ENCODE measurements at regions not wholly inside any gene's neighbourhood (a gene's known extent, or its start where the extent isn't known, plus 50 kb on each side); places are given as distances from the start of the nearest gene placed in this dataset.

DNA sequence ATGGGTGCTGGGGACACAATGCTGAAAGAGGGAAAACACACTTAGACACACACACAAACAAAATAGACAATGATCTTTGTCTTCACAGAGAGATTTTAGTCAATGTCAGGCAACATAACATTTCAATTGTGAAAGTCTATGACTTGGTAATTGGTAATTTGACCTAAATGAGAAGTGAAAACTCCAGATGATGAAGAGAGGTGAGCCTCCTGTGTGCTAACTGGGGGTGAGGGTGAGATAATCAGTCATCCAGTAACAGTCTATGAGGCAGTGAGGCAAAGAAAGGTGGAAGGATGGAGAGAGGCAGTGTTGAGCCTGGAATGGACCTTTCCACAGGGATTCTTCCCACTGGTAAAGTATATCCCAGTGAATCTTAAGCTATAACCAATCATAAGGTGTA lies 744.2 kb downstream of the MAFB start:
- no peak overlapping the region for H3K4me3 ChIP-seq (ENCODE audit: low read length in 2 of 2)
- H3K27me3 ChIP-seq (ENCODE audit: control insufficient read depth in 1 of 2, insufficient read depth in 2 of 2, low read length in 2 of 2) = no peaks in the 10 kb centered on the region
- H3K9me3 ChIP-seq (ENCODE audit: control insufficient read depth in 2 of 2, low read length in 2 of 2) = no peaks in the 10 kb centered on the region
- H3K36me3 ChIP-seq (ENCODE audit: control insufficient read depth in 2 of 2, insufficient read depth in 2 of 2, low read length in 2 of 2) = no peaks in the 10 kb centered on the region
- H3K4me1 ChIP-seq (ENCODE audit: control insufficient read depth, insufficient read depth, low read length) = peaks cover 6% of the 10 kb centered on the region
- no peak overlapping the region for H3K27ac ChIP-seq (ENCODE audit: low read length)
- H3K9ac ChIP-seq (ENCODE audit: low read length in 2 of 2) = no peak overlapping the region

DNA sequence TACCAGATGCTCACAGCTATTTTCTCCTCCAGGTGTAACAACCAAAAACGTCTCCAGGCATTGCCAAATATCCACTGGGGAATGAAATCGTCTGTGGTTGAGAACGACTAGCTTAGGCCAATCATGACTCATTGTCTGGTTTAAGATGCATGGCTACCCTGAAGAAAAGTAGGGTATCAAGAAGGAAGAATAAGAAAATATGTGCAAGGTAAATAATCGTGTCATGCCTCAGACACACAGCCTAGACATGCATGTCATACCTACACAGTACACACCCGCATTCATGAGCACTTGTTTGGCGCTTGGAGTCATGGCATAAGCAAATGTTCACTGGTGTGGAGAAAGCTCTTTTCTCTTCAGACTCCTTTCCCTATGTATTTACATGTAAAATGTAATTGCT lies 745.7 kb downstream of the MAFB start:
- Histone ChIP-seq H3K4me3 (ENCODE audit: low read length in 2 of 2) (no peak overlapping the region), H3K4me1 (ENCODE audit: control insufficient read depth, insufficient read depth, low read length) (peaks cover 6% of the 10 kb centered on the region), H3K27ac (ENCODE audit: low read length) (no peak overlapping the region), H3K9me3 (ENCODE audit: control insufficient read depth in 2 of 2, low read length in 2 of 2) (no peaks in the 10 kb centered on the region), H3K27me3 (ENCODE audit: control insufficient read depth in 1 of 2, insufficient read depth in 2 of 2, low read length in 2 of 2) (no peaks in the 10 kb centered on the region), H3K9ac (ENCODE audit: low read length in 2 of 2) (no peak overlapping the region), H3K36me3 (ENCODE audit: control insufficient read depth in 2 of 2, insufficient read depth in 2 of 2, low read length in 2 of 2) (no peaks in the 10 kb centered on the region)

GRCh38 chr20:39941245-39941644 lies 747.8 kb downstream of the MAFB start:
- H3K27me3 ChIP-seq (ENCODE audit: control insufficient read depth in 1 of 2, insufficient read depth in 2 of 2, low read length in 2 of 2) = no peaks in the 10 kb centered on the region
- H3K9me3 ChIP-seq (ENCODE audit: control insufficient read depth in 2 of 2, low read length in 2 of 2) = no peaks in the 10 kb centered on the region
- H3K4me3 ChIP-seq (ENCODE audit: low read length in 2 of 2) = no peak overlapping the region
- no peaks in the 10 kb centered on the region for H3K36me3 ChIP-seq (ENCODE audit: control insufficient read depth in 2 of 2, insufficient read depth in 2 of 2, low read length in 2 of 2)
- peaks cover 6% of the 10 kb centered on the region for H3K4me1 ChIP-seq (ENCODE audit: control insufficient read depth, insufficient read depth, low read length)
- no peak overlapping the region for H3K9ac ChIP-seq (ENCODE audit: low read length in 2 of 2)
- H3K27ac ChIP-seq (ENCODE audit: low read length) = no peak overlapping the region

DNA sequence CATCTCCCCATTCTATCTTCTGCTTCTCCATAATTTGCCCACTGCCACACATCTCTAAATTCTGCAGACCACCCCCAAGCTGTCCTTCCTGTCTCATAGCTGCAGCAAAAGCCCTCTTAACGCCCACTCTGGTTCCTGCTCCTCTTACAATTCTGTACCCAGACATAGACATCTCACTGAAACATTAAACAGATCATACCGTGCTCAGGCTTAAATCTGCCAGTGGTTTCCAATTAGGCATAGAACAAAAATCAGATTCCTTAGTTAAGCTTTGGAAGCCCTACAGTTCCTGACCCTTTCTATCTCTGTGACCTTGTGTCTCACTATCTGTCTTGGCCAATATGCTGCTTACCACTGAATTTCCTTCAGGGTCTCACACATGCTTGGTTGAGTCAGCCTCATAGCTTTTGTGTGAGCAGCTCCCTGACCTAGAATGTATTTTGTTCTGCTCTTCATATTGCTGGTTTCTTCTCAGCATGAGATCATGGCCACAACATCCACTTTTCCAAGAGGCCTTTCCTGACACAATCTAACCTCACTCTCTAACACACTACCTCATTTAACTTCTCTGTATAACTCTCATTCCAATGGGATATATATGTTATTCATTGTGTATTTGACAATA lies 749.7 kb downstream of the MAFB start:
- no peaks in the 10 kb centered on the region for H3K9me3 ChIP-seq (ENCODE audit: control insufficient read depth in 2 of 2, low read length in 2 of 2)
- H3K36me3 ChIP-seq (ENCODE audit: control insufficient read depth in 2 of 2, insufficient read depth in 2 of 2, low read length in 2 of 2) = no peaks in the 10 kb centered on the region
- peaks cover 6% of the 10 kb centered on the region for H3K4me1 ChIP-seq (ENCODE audit: control insufficient read depth, insufficient read depth, low read length)
- H3K27ac ChIP-seq (ENCODE audit: low read length) = no peak overlapping the region
- H3K9ac ChIP-seq (ENCODE audit: low read length in 2 of 2) = no peak overlapping the region
- no peak overlapping the region for H3K4me3 ChIP-seq (ENCODE audit: low read length in 2 of 2)
- H3K27me3 ChIP-seq (ENCODE audit: control insufficient read depth in 1 of 2, insufficient read depth in 2 of 2, low read length in 2 of 2) = no peaks in the 10 kb centered on the region

DNA sequence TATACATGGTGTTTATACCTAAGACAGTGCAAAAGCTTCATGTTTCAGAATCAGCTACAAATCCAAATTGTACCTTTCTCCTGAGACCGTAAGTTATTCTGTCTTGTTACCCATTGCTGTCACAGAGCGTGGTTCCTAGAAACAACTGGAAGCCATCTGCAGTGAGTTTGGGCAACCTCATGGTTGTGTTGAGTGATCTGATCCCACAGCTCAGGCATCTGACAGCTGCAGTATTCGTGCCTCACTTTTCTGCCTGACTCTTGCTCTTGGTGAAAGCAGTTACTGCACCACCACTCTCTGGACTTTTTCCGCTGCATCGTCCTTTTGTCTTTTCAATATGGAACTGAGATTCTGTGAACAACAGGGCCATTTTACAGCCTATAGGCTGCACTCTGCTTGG lies 752.6 kb downstream of the MAFB start:
- no peaks in the 10 kb centered on the region for H3K36me3 ChIP-seq (ENCODE audit: control insufficient read depth in 2 of 2, insufficient read depth in 2 of 2, low read length in 2 of 2)
- no peaks in the 10 kb centered on the region for H3K27me3 ChIP-seq (ENCODE audit: control insufficient read depth in 1 of 2, insufficient read depth in 2 of 2, low read length in 2 of 2)
- H3K9ac ChIP-seq (ENCODE audit: low read length in 2 of 2) = no peak overlapping the region
- H3K4me1 ChIP-seq (ENCODE audit: control insufficient read depth, insufficient read depth, low read length) = peaks cover 5% of the 10 kb centered on the region
- H3K27ac ChIP-seq (ENCODE audit: low read length) = no peak overlapping the region
- no peaks in the 10 kb centered on the region for H3K9me3 ChIP-seq (ENCODE audit: control insufficient read depth in 2 of 2, low read length in 2 of 2)
- H3K4me3 ChIP-seq (ENCODE audit: low read length in 2 of 2) = no peak overlapping the region

DNA sequence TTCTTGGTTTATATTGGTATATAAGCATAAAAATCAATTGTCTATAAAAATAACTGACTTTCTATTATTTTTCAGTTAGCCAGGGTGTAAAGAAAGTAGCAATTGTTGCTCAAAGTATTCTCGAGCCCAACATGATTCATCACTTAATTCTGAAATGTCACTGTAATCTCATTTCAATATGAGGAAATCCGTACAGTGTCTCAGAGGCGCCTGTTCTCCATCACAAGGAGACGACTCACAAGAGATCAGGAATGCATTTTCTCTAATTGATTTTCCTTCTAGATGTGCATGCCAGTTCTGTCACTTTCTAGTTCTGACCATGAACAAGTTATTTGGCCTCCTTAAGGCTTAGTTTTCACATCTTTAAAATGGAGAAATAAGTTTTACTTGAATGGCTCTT lies 753.1 kb downstream of the MAFB start:
- H3K36me3 ChIP-seq (ENCODE audit: control insufficient read depth in 2 of 2, insufficient read depth in 2 of 2, low read length in 2 of 2) = no peaks in the 10 kb centered on the region

DNA sequence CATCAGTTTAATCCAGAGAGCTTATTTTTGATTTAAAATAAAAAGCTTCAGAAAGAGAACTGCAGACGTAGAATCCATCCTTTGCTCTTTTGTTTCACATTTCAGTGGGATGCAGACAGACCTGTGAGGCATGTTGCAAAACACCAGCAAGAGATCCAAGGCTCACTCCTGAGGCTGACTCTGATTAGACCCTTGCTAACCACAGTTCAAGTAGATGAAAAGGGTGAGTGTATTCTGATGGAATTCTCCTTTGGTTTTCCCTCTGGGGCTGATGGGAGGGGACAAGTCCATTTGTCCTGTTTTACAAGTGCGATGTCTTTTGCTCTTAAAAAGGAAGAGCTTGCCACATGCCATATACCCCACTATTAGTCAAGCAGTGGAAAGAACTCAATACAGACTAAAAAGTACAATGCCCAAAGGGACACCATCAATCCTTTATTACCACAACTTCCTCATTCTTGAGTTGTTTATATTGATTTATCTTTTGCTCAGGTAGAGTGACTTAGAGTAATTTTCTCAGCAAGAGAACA lies 772.7 kb downstream of the MAFB start:
- Histone ChIP-seq H3K36me3 (ENCODE audit: control insufficient read depth in 2 of 2, insufficient read depth in 2 of 2, low read length in 2 of 2) (no peaks in the 10 kb centered on the region), H3K27ac (ENCODE audit: low read length) (no peak overlapping the region), H3K9ac (ENCODE audit: low read length in 2 of 2) (no peak overlapping the region), H3K4me1 (ENCODE audit: control insufficient read depth, insufficient read depth, low read length) (no peaks in the 10 kb centered on the region), H3K4me3 (ENCODE audit: low read length in 2 of 2) (no peak overlapping the region), H3K9me3 (ENCODE audit: control insufficient read depth in 2 of 2, low read length in 2 of 2) (no peaks in the 10 kb centered on the region), H3K27me3 (ENCODE audit: control insufficient read depth in 1 of 2, insufficient read depth in 2 of 2, low read length in 2 of 2) (no peaks in the 10 kb centered on the region)

More for the DNA sequence above, 753.1 kb downstream of the MAFB start:
- no peak overlapping the region for H3K27ac ChIP-seq (ENCODE audit: low read length)
- peaks cover under 1% of the 10 kb centered on the region for H3K4me1 ChIP-seq (ENCODE audit: control insufficient read depth, insufficient read depth, low read length)
- H3K4me3 ChIP-seq (ENCODE audit: low read length in 2 of 2) = no peak overlapping the region
- no peak overlapping the region for H3K9ac ChIP-seq (ENCODE audit: low read length in 2 of 2)
- H3K9me3 ChIP-seq (ENCODE audit: control insufficient read depth in 2 of 2, low read length in 2 of 2) = no peaks in the 10 kb centered on the region
- H3K27me3 ChIP-seq (ENCODE audit: control insufficient read depth in 1 of 2, insufficient read depth in 2 of 2, low read length in 2 of 2) = no peaks in the 10 kb centered on the region

DNA sequence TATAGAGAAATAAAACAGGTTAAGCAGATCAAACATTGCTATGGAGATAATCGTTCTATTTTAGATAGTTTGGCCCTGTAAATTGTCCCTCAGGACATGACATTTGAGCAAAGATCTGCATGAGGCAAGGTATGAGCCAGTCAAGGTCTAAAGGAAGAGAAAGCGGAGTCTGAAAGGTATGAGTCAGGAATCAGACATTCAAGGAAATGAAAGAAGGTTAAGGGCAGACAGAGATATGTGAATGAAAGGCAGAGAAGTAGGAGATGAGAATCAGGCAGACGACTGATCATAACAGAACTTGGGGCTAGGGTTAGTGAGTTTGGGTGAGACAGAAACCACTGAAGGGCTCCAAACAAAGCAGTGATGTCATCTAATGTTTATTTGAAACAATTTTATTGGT lies 775.8 kb downstream of the MAFB start:
- no peaks in the 10 kb centered on the region for H3K27me3 ChIP-seq (ENCODE audit: control insufficient read depth in 1 of 2, insufficient read depth in 2 of 2, low read length in 2 of 2)
- no peaks in the 10 kb centered on the region for H3K4me1 ChIP-seq (ENCODE audit: control insufficient read depth, insufficient read depth, low read length)
- no peak overlapping the region for H3K4me3 ChIP-seq (ENCODE audit: low read length in 2 of 2)
- H3K36me3 ChIP-seq (ENCODE audit: control insufficient read depth in 2 of 2, insufficient read depth in 2 of 2, low read length in 2 of 2) = no peaks in the 10 kb centered on the region
- no peak overlapping the region for H3K9ac ChIP-seq (ENCODE audit: low read length in 2 of 2)
- no peaks in the 10 kb centered on the region for H3K9me3 ChIP-seq (ENCODE audit: control insufficient read depth in 2 of 2, low read length in 2 of 2)
- H3K27ac ChIP-seq (ENCODE audit: low read length) = no peak overlapping the region

DNA sequence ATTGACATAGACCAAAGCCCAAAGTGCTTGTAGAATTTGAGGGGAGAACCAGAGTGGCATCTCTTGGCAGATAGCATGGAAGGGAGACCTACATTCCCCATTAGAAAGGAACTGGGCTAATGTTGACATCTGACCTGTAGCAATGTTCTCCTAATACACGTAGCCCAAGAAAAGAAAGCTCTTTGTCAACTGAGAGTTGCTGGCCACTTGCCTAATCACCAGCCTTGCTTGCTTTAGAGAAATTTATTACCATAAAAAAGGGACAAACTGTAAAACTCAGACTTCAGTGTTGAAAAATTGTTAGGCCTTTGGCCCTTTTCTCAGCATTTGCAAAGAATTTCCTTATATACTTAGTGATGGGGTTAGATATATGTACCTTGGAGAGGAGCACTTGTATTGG lies 777.5 kb downstream of the MAFB start:
- H3K4me3 ChIP-seq (ENCODE audit: low read length in 2 of 2) = no peak overlapping the region
- no peaks in the 10 kb centered on the region for H3K9me3 ChIP-seq (ENCODE audit: control insufficient read depth in 2 of 2, low read length in 2 of 2)
- H3K27me3 ChIP-seq (ENCODE audit: control insufficient read depth in 1 of 2, insufficient read depth in 2 of 2, low read length in 2 of 2) = no peaks in the 10 kb centered on the region
- no peaks in the 10 kb centered on the region for H3K4me1 ChIP-seq (ENCODE audit: control insufficient read depth, insufficient read depth, low read length)
- no peaks in the 10 kb centered on the region for H3K36me3 ChIP-seq (ENCODE audit: control insufficient read depth in 2 of 2, insufficient read depth in 2 of 2, low read length in 2 of 2)
- no peak overlapping the region for H3K27ac ChIP-seq (ENCODE audit: low read length)
- H3K9ac ChIP-seq (ENCODE audit: low read length in 2 of 2) = no peak overlapping the region

DNA sequence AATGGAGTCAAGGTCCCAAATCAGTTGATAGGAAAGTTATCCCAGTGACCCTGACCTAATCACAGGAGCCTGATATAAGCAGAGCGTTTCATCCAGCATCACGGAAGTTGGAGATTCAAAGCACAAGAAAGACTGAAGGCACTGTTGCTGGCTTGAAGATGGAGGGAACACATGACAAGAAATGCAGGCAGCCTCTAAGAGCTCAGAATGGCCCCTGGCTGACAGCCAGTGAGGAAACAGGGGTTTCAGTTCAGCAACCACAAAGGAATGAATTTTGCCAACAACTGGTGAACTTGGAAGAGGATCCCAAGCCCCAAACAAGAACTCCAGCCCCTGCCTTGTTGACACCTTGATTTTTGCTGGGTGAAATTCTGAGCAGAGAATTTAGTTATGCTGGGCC lies 778.5 kb downstream of the MAFB start:
- H3K4me1 ChIP-seq (ENCODE audit: control insufficient read depth, insufficient read depth, low read length) = no peaks in the 10 kb centered on the region
- no peak overlapping the region for H3K9ac ChIP-seq (ENCODE audit: low read length in 2 of 2)
- H3K36me3 ChIP-seq (ENCODE audit: control insufficient read depth in 2 of 2, insufficient read depth in 2 of 2, low read length in 2 of 2) = no peaks in the 10 kb centered on the region
- H3K27me3 ChIP-seq (ENCODE audit: control insufficient read depth in 1 of 2, insufficient read depth in 2 of 2, low read length in 2 of 2) = no peaks in the 10 kb centered on the region
- no peak overlapping the region for H3K27ac ChIP-seq (ENCODE audit: low read length)
- no peak overlapping the region for H3K4me3 ChIP-seq (ENCODE audit: low read length in 2 of 2)
- H3K9me3 ChIP-seq (ENCODE audit: control insufficient read depth in 2 of 2, low read length in 2 of 2) = no peaks in the 10 kb centered on the region

DNA sequence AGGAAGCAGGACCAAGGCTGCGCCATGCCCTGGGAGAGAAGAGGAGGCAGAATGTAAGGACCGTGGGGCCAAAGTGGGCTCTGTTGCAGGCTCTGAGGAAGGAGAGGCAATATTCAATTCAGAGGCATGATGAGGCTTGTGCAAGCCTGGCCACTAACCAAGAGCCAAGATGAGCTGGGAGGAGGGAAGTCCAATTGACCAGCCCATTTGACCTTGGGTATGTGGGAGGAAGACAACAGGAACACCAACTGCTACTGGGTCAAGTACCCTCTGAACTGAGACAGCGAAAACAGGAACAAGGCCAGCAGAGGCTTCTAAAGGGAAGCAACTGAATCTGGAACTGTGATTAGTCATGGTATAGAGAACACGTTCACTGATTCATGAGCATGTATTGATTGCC lies 779.6 kb downstream of the MAFB start:
- Histone ChIP-seq H3K4me3 (ENCODE audit: low read length in 2 of 2) (no peak overlapping the region), H3K4me1 (ENCODE audit: control insufficient read depth, insufficient read depth, low read length) (no peaks in the 10 kb centered on the region), H3K9me3 (ENCODE audit: control insufficient read depth in 2 of 2, low read length in 2 of 2) (no peaks in the 10 kb centered on the region), H3K27ac (ENCODE audit: low read length) (no peak overlapping the region), H3K36me3 (ENCODE audit: control insufficient read depth in 2 of 2, insufficient read depth in 2 of 2, low read length in 2 of 2) (no peaks in the 10 kb centered on the region), H3K27me3 (ENCODE audit: control insufficient read depth in 1 of 2, insufficient read depth in 2 of 2, low read length in 2 of 2) (no peaks in the 10 kb centered on the region), H3K9ac (ENCODE audit: low read length in 2 of 2) (no peak overlapping the region)
